ENCODE measurements at regions not wholly inside any gene's neighbourhood (a gene's known extent, or its start where the extent isn't known, plus 50 kb on each side); places are given as distances from the start of the nearest gene placed in this dataset.

DNA sequence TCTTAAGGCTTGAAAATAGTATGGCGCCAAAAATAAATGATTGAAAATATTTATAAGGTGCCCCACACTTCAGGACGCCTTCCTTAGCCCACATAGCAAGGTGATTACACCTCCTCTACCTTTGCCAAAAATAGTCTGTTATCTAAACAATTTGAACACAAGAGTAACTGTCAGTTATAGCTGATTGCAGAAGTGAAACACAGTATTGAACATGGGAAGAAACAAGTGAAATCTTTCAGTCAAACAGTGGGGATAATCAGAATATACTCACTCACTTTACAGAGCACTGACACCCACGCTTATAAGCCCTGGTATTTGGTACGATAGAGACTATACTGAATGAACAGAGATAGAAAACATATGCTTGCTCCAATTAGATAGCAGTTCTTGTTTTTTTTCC is 203.1 kb downstream of the RAB38 start:
- TF ChIP-seq GLIS3 (CRISPR knock-in tag; IDR thresholded peaks at IDR 0.05) (no peak), PATZ1 (CRISPR knock-in tag; IDR thresholded peaks at IDR 0.05; ENCODE audit: borderline replicate concordance) (no peak), ARNTL (CRISPR knock-in tag; IDR thresholded peaks at IDR 0.05; ENCODE audit: borderline replicate concordance, low read depth) (no peak), CSDC2 (CRISPR knock-in tag; IDR thresholded peaks at IDR 0.05) (no peak), ZFP3 (CRISPR knock-in tag; IDR thresholded peaks at IDR 0.05) (no peak), ZNF70 (CRISPR knock-in tag; IDR thresholded peaks at IDR 0.05) (no peak), ZNF8 (CRISPR knock-in tag; IDR thresholded peaks at IDR 0.05) (no peak), ISL1 (CRISPR knock-in tag; IDR thresholded peaks at IDR 0.05) (no peak), ZNF565 (CRISPR knock-in tag; conservative IDR thresholded peaks at IDR 0.05; ENCODE audit: low read depth) (no peak), SNAI2 (CRISPR knock-in tag; IDR thresholded peaks at IDR 0.05) (no peak), TCF4 (CRISPR knock-in tag; IDR thresholded peaks at IDR 0.05; ENCODE audit: borderline replicate concordance) (no peak), BACH2 (CRISPR knock-in tag; IDR thresholded peaks at IDR 0.05; ENCODE audit: borderline replicate concordance) (no peak), RARB (CRISPR knock-in tag; IDR thresholded peaks at IDR 0.05) (no peak), PPARA (CRISPR knock-in tag; IDR thresholded peaks at IDR 0.05; ENCODE audit: borderline replicate concordance) (no peak), ZC3H10 (CRISPR knock-in tag; IDR thresholded peaks at IDR 0.05) (no peak), OSR1 (CRISPR knock-in tag; IDR thresholded peaks at IDR 0.05) (no peak), TOX (CRISPR knock-in tag; IDR thresholded peaks at IDR 0.05; ENCODE audit: borderline replicate concordance) (no peak)
- TF ChIP-seq, protein P1, sequence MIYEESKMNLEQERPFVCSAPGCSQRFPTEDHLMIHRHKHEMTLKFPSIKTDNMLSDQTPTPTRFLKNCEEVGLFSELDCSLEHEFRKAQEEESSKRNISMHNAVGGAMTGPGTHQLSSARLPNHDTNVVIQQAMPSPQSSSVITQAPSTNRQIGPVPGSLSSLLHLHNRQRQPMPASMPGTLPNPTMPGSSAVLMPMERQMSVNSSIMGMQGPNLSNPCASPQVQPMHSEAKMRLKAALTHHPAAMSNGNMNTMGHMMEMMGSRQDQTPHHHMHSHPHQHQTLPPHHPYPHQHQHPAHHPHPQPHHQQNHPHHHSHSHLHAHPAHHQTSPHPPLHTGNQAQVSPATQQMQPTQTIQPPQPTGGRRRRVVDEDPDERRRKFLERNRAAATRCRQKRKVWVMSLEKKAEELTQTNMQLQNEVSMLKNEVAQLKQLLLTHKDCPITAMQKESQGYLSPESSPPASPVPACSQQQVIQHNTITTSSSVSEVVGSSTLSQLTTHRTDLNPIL (CRISPR knock-in tag; IDR thresholded peaks at IDR 0.05; ENCODE audit: low read depth) = no peak
- TF ChIP-seq, protein P2, sequence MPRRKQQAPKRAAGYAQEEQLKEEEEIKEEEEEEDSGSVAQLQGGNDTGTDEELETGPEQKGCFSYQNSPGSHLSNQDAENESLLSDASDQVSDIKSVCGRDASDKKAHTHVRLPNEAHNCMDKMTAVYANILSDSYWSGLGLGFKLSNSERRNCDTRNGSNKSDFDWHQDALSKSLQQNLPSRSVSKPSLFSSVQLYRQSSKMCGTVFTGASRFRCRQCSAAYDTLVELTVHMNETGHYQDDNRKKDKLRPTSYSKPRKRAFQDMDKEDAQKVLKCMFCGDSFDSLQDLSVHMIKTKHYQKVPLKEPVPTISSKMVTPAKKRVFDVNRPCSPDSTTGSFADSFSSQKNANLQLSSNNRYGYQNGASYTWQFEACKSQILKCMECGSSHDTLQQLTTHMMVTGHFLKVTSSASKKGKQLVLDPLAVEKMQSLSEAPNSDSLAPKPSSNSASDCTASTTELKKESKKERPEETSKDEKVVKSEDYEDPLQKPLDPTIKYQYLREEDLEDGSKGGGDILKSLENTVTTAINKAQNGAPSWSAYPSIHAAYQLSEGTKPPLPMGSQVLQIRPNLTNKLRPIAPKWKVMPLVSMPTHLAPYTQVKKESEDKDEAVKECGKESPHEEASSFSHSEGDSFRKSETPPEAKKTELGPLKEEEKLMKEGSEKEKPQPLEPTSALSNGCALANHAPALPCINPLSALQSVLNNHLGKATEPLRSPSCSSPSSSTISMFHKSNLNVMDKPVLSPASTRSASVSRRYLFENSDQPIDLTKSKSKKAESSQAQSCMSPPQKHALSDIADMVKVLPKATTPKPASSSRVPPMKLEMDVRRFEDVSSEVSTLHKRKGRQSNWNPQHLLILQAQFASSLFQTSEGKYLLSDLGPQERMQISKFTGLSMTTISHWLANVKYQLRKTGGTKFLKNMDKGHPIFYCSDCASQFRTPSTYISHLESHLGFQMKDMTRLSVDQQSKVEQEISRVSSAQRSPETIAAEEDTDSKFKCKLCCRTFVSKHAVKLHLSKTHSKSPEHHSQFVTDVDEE (CRISPR knock-in tag; IDR thresholded peaks at IDR 0.05) = no peak
- TF ChIP-seq, protein P3, sequence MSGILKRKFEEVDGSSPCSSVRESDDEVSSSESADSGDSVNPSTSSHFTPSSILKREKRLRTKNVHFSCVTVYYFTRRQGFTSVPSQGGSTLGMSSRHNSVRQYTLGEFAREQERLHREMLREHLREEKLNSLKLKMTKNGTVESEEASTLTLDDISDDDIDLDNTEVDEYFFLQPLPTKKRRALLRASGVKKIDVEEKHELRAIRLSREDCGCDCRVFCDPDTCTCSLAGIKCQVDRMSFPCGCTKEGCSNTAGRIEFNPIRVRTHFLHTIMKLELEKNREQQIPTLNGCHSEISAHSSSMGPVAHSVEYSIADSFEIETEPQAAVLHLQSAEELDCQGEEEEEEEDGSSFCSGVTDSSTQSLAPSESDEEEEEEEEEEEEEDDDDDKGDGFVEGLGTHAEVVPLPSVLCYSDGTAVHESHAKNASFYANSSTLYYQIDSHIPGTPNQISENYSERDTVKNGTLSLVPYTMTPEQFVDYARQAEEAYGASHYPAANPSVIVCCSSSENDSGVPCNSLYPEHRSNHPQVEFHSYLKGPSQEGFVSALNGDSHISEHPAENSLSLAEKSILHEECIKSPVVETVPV (CRISPR knock-in tag; IDR thresholded peaks at IDR 0.05) = no peak
- ATAC-seq = no peak

DNA sequence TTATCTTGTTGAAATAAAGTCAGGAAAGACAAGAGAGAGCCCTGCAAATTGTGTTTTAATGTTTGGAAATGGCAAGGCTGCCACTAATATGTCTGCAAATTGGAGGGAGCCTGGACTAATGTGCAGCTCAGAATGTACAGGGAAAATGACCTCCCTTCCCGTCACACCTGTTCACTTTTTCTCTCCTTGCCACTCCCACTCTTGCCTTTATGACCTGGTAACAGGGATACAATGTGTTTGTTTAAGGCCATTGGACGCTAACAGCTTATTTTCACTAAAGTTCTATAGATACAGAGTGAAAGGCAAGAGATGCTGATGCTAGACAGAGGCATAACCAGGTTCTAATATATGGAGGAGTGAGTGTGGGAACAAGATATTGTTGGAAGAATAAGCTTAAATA is 203.9 kb downstream of the RAB38 start:
- ATAC-seq = no peak
- TF ChIP-seq OSR1 (CRISPR knock-in tag; IDR thresholded peaks at IDR 0.05) (no peak), ISL1 (CRISPR knock-in tag; IDR thresholded peaks at IDR 0.05) (no peak), PATZ1 (CRISPR knock-in tag; IDR thresholded peaks at IDR 0.05; ENCODE audit: borderline replicate concordance) (no peak), POU6F1 (CRISPR knock-in tag; IDR thresholded peaks at IDR 0.05; ENCODE audit: borderline replicate concordance, low read depth) (no peak), PPARA (CRISPR knock-in tag; IDR thresholded peaks at IDR 0.05; ENCODE audit: borderline replicate concordance) (no peak), ESRRG (CRISPR knock-in tag; IDR thresholded peaks at IDR 0.05) (no peak), TOX (CRISPR knock-in tag; IDR thresholded peaks at IDR 0.05; ENCODE audit: borderline replicate concordance) (no peak), GLIS3 (CRISPR knock-in tag; IDR thresholded peaks at IDR 0.05) (no peak), SNAI2 (CRISPR knock-in tag; IDR thresholded peaks at IDR 0.05) (no peak), CSDC2 (CRISPR knock-in tag; IDR thresholded peaks at IDR 0.05) (no peak), RARB (CRISPR knock-in tag; IDR thresholded peaks at IDR 0.05) (no peak), ZNF565 (CRISPR knock-in tag; conservative IDR thresholded peaks at IDR 0.05; ENCODE audit: low read depth) (no peak), ARNTL (CRISPR knock-in tag; IDR thresholded peaks at IDR 0.05; ENCODE audit: borderline replicate concordance, low read depth) (no peak), TCF4 (CRISPR knock-in tag; IDR thresholded peaks at IDR 0.05; ENCODE audit: borderline replicate concordance) (no peak), ZNF70 (CRISPR knock-in tag; IDR thresholded peaks at IDR 0.05) (no peak), BACH2 (CRISPR knock-in tag; IDR thresholded peaks at IDR 0.05; ENCODE audit: borderline replicate concordance) (no peak)
- TF ChIP-seq, protein P2 (CRISPR knock-in tag; IDR thresholded peaks at IDR 0.05) = no peak
- TF ChIP-seq, protein P3 (CRISPR knock-in tag; IDR thresholded peaks at IDR 0.05) = no peak
